ENCODE measurements at regions not wholly inside any gene's neighbourhood (a gene's known extent, or its start where the extent isn't known, plus 50 kb on each side); places are given as distances from the start of the nearest gene placed in this dataset.

- Histone ChIP-seq H2BK5ac (ENCODE audit: low read length) (no peak overlapping the region), H3K9ac (ENCODE audit: low read length) (no peak overlapping the region), H3K56ac (ENCODE audit: low read length) (no peak overlapping the region), H2BK15ac (replicated peaks; ENCODE audit: low read depth) (no peak overlapping the region), H2BK120ac (ENCODE audit: low read depth, low read length) (no peak overlapping the region), H3K4ac (ENCODE audit: low read depth, low read length) (no peak overlapping the region), H3K79me2 (ENCODE audit: control insufficient read depth, insufficient read depth, low read length) (no peaks in the 10 kb centered on the region), H3K4me1 (ENCODE audit: control insufficient read depth, low read depth, low read length) (peaks cover 3% of the 10 kb centered on the region), H4K5ac (ENCODE audit: low read length) (no peak overlapping the region), H3K23ac (ENCODE audit: low read length) (no peak overlapping the region), H3K4me3 (ENCODE audit: low read length) (no peak overlapping the region), H3K18ac (ENCODE audit: low read length) (no peak overlapping the region), H3K27me3 (ENCODE audit: insufficient read depth, low read length, poor library complexity) (no peaks in the 10 kb centered on the region), H3K4me2 (ENCODE audit: low read length) (no peak overlapping the region), H2AK5ac (ENCODE audit: low read length) (no peak overlapping the region), H3K79me1 (ENCODE audit: low read length) (no peaks in the 10 kb centered on the region), H3K27ac (ENCODE audit: low read depth, low read length) (no peak overlapping the region), H4K8ac (ENCODE audit: low read depth, low read length) (no peak overlapping the region), H3K36me3 (ENCODE audit: control insufficient read depth, insufficient read depth, low read length) (no peaks in the 10 kb centered on the region)
- no CpG with 5 or more reads among the region's 9 CpGs for WGBS (ENCODE audit: extremely low coverage, insufficient coverage, low lambda C conversion rate)
- no peak for DNase-seq
Observed at GRCh38 chr15:87614704-87615103, 641.8 kb downstream of the NTRK3 start.

GRCh38 chr15:87610366-87610765, 646.2 kb downstream of the NTRK3 start:
- WGBS (ENCODE audit: extremely low coverage, insufficient coverage, low lambda C conversion rate): no CpG with 5 or more reads among the region's 8 CpGs
- no peak for DNase-seq
- H3K18ac ChIP-seq (ENCODE audit: low read length): no peak overlapping the region
- H3K4me1 ChIP-seq (ENCODE audit: control insufficient read depth, low read depth, low read length): no peaks in the 10 kb centered on the region
- no peak overlapping the region for H2AK5ac ChIP-seq (ENCODE audit: low read length)
- no peak overlapping the region for H3K4me3 ChIP-seq (ENCODE audit: low read length)
- H3K79me1 ChIP-seq (ENCODE audit: low read length): no peaks in the 10 kb centered on the region
- H4K8ac ChIP-seq (ENCODE audit: low read depth, low read length): no peak overlapping the region
- H3K79me2 ChIP-seq (ENCODE audit: control insufficient read depth, insufficient read depth, low read length): no peaks in the 10 kb centered on the region
- no peak overlapping the region for H3K4me2 ChIP-seq (ENCODE audit: low read length)
- no peaks in the 10 kb centered on the region for H3K36me3 ChIP-seq (ENCODE audit: control insufficient read depth, insufficient read depth, low read length)
- no peak overlapping the region for H2BK5ac ChIP-seq (ENCODE audit: low read length)
- no peak overlapping the region for H3K56ac ChIP-seq (ENCODE audit: low read length)
- H3K9ac ChIP-seq (ENCODE audit: low read length): no peak overlapping the region
- no peak overlapping the region for H4K5ac ChIP-seq (ENCODE audit: low read length)
- H3K27me3 ChIP-seq (ENCODE audit: insufficient read depth, low read length, poor library complexity): no peaks in the 10 kb centered on the region
- no peak overlapping the region for H3K27ac ChIP-seq (ENCODE audit: low read depth, low read length)
- no peak overlapping the region for H2BK15ac ChIP-seq (replicated peaks; ENCODE audit: low read depth)
- H3K23ac ChIP-seq (ENCODE audit: low read length): no peak overlapping the region
- H2BK120ac ChIP-seq (ENCODE audit: low read depth, low read length): no peak overlapping the region
- H3K4ac ChIP-seq (ENCODE audit: low read depth, low read length): no peak overlapping the region

- no peak overlapping the region for H3K23ac ChIP-seq (ENCODE audit: low read length)
- no peak overlapping the region for H3K4me2 ChIP-seq (ENCODE audit: low read length)
- WGBS (ENCODE audit: extremely low coverage, insufficient coverage, low lambda C conversion rate): no CpG with 5 or more reads among the region's 4 CpGs
- H4K8ac ChIP-seq (ENCODE audit: low read depth, low read length): no peak overlapping the region
- no peak overlapping the region for H2AK5ac ChIP-seq (ENCODE audit: low read length)
- DNase-seq: no peak
- H2BK5ac ChIP-seq (ENCODE audit: low read length): no peak overlapping the region
- no peak overlapping the region for H4K5ac ChIP-seq (ENCODE audit: low read length)
- H3K18ac ChIP-seq (ENCODE audit: low read length): no peak overlapping the region
- H3K56ac ChIP-seq (ENCODE audit: low read length): no peak overlapping the region
- no peak overlapping the region for H2BK15ac ChIP-seq (replicated peaks; ENCODE audit: low read depth)
- H3K4me1 ChIP-seq (ENCODE audit: control insufficient read depth, low read depth, low read length): no peaks in the 10 kb centered on the region
- H2BK120ac ChIP-seq (ENCODE audit: low read depth, low read length): no peak overlapping the region
- H3K27ac ChIP-seq (ENCODE audit: low read depth, low read length): no peak overlapping the region
- H3K4me3 ChIP-seq (ENCODE audit: low read length): no peak overlapping the region
- no peaks in the 10 kb centered on the region for H3K79me2 ChIP-seq (ENCODE audit: control insufficient read depth, insufficient read depth, low read length)
- H3K79me1 ChIP-seq (ENCODE audit: low read length): no peaks in the 10 kb centered on the region
- H3K4ac ChIP-seq (ENCODE audit: low read depth, low read length): no peak overlapping the region
- no peaks in the 10 kb centered on the region for H3K27me3 ChIP-seq (ENCODE audit: insufficient read depth, low read length, poor library complexity)
- no peaks in the 10 kb centered on the region for H3K36me3 ChIP-seq (ENCODE audit: control insufficient read depth, insufficient read depth, low read length)
- H3K9ac ChIP-seq (ENCODE audit: low read length): no peak overlapping the region
Observed at GRCh38 chr15:87609894-87610293, 646.6 kb downstream of the NTRK3 start.

GRCh38 chr15:87609474-87609873, 647.1 kb downstream of the NTRK3 start:
- Histone ChIP-seq H3K56ac (ENCODE audit: low read length) (no peak overlapping the region), H3K79me1 (ENCODE audit: low read length) (no peaks in the 10 kb centered on the region), H3K27ac (ENCODE audit: low read depth, low read length) (no peak overlapping the region)

GRCh38 chr15:87608238-87609028, 648.1 kb downstream of the NTRK3 start:
- no peak overlapping the region for H3K4ac ChIP-seq (ENCODE audit: low read depth, low read length)
- no peak for DNase-seq
- H4K5ac ChIP-seq (ENCODE audit: low read length): no peak overlapping the region
- H3K36me3 ChIP-seq (ENCODE audit: control insufficient read depth, insufficient read depth, low read length): no peaks in the 10 kb centered on the region
- no peak overlapping the region for H3K4me3 ChIP-seq (ENCODE audit: low read length)
- H3K79me2 ChIP-seq (ENCODE audit: control insufficient read depth, insufficient read depth, low read length): no peaks in the 10 kb centered on the region
- H4K8ac ChIP-seq (ENCODE audit: low read depth, low read length): no peak overlapping the region
- no peak overlapping the region for H3K23ac ChIP-seq (ENCODE audit: low read length)
- no peak overlapping the region for H2AK5ac ChIP-seq (ENCODE audit: low read length)
- no peak overlapping the region for H2BK15ac ChIP-seq (replicated peaks; ENCODE audit: low read depth)
- H3K18ac ChIP-seq (ENCODE audit: low read length): no peak overlapping the region
- no peak overlapping the region for H3K4me2 ChIP-seq (ENCODE audit: low read length)
- no peak overlapping the region for H2BK120ac ChIP-seq (ENCODE audit: low read depth, low read length)
- no peak overlapping the region for H3K27ac ChIP-seq (ENCODE audit: low read depth, low read length)
- no peak overlapping the region for H3K56ac ChIP-seq (ENCODE audit: low read length)
- H2BK5ac ChIP-seq (ENCODE audit: low read length): no peak overlapping the region
- H3K4me1 ChIP-seq (ENCODE audit: control insufficient read depth, low read depth, low read length): no peaks in the 10 kb centered on the region
- H3K27me3 ChIP-seq (ENCODE audit: insufficient read depth, low read length, poor library complexity): no peaks in the 10 kb centered on the region
- no peaks in the 10 kb centered on the region for H3K79me1 ChIP-seq (ENCODE audit: low read length)
- H3K9ac ChIP-seq (ENCODE audit: low read length): no peak overlapping the region
- no CpG with 5 or more reads among the region's 6 CpGs for WGBS (ENCODE audit: extremely low coverage, insufficient coverage, low lambda C conversion rate)

More at GRCh38 chr15:87609474-87609873, 647.1 kb downstream of the NTRK3 start:
- Histone ChIP-seq H4K8ac (ENCODE audit: low read depth, low read length) (no peak overlapping the region), H3K18ac (ENCODE audit: low read length) (no peak overlapping the region), H4K5ac (ENCODE audit: low read length) (no peak overlapping the region), H3K36me3 (ENCODE audit: control insufficient read depth, insufficient read depth, low read length) (no peaks in the 10 kb centered on the region), H2BK120ac (ENCODE audit: low read depth, low read length) (no peak overlapping the region), H2AK5ac (ENCODE audit: low read length) (no peak overlapping the region), H3K4me2 (ENCODE audit: low read length) (no peak overlapping the region), H2BK15ac (replicated peaks; ENCODE audit: low read depth) (no peak overlapping the region), H3K27me3 (ENCODE audit: insufficient read depth, low read length, poor library complexity) (no peaks in the 10 kb centered on the region), H3K4me3 (ENCODE audit: low read length) (no peak overlapping the region), H3K4me1 (ENCODE audit: control insufficient read depth, low read depth, low read length) (no peaks in the 10 kb centered on the region), H3K9ac (ENCODE audit: low read length) (no peak overlapping the region), H3K23ac (ENCODE audit: low read length) (no peak overlapping the region), H3K79me2 (ENCODE audit: control insufficient read depth, insufficient read depth, low read length) (no peaks in the 10 kb centered on the region), H2BK5ac (ENCODE audit: low read length) (no peak overlapping the region), H3K4ac (ENCODE audit: low read depth, low read length) (no peak overlapping the region)
- no peak for DNase-seq
- no CpG with 5 or more reads among the region's 1 CpG for WGBS (ENCODE audit: extremely low coverage, insufficient coverage, low lambda C conversion rate)

GRCh38 chr15:87606971-87607370, 649.6 kb downstream of the NTRK3 start:
- no peak overlapping the region for H3K4me2 ChIP-seq (ENCODE audit: low read length)
- H3K4me1 ChIP-seq (ENCODE audit: control insufficient read depth, low read depth, low read length): no peaks in the 10 kb centered on the region
- no peak overlapping the region for H4K5ac ChIP-seq (ENCODE audit: low read length)
- no peak overlapping the region for H3K23ac ChIP-seq (ENCODE audit: low read length)
- H2AK5ac ChIP-seq (ENCODE audit: low read length): no peak overlapping the region
- no peak overlapping the region for H3K9ac ChIP-seq (ENCODE audit: low read length)
- no peak overlapping the region for H3K4ac ChIP-seq (ENCODE audit: low read depth, low read length)
- no peak overlapping the region for H2BK15ac ChIP-seq (replicated peaks; ENCODE audit: low read depth)
- no peak overlapping the region for H4K8ac ChIP-seq (ENCODE audit: low read depth, low read length)
- no peak for DNase-seq
- H2BK120ac ChIP-seq (ENCODE audit: low read depth, low read length): no peak overlapping the region
- no peaks in the 10 kb centered on the region for H3K27me3 ChIP-seq (ENCODE audit: insufficient read depth, low read length, poor library complexity)
- no peak overlapping the region for H3K56ac ChIP-seq (ENCODE audit: low read length)
- H3K27ac ChIP-seq (ENCODE audit: low read depth, low read length): no peak overlapping the region
- H3K79me2 ChIP-seq (ENCODE audit: control insufficient read depth, insufficient read depth, low read length): no peaks in the 10 kb centered on the region
- no peaks in the 10 kb centered on the region for H3K79me1 ChIP-seq (ENCODE audit: low read length)
- no peak overlapping the region for H3K18ac ChIP-seq (ENCODE audit: low read length)
- no peaks in the 10 kb centered on the region for H3K36me3 ChIP-seq (ENCODE audit: control insufficient read depth, insufficient read depth, low read length)
- H2BK5ac ChIP-seq (ENCODE audit: low read length): no peak overlapping the region
- no CpG with 5 or more reads among the region's 1 CpG for WGBS (ENCODE audit: extremely low coverage, insufficient coverage, low lambda C conversion rate)
- H3K4me3 ChIP-seq (ENCODE audit: low read length): no peak overlapping the region

Data from mesendoderm (in vitro differentiated cells).